HG02571 (cell line): ENCODE measurements at regions not wholly inside any gene's neighbourhood (a gene's known extent, or its start where the extent isn't known, plus 50 kb on each side); places are given as distances from the start of the nearest gene placed in this dataset.

Source experiments
- ATAC-seq: cut with Tn5 transposase; IDR thresholded peaks from one replicate; pipeline ENCODE4 v1.9.1; 2021; ENCODE audit warnings: mild to moderate bottlenecking, moderate library complexity; ENCODE audit not compliant: unreplicated experiment

GRCh38 chr16:64892835-64893785 lies 228.8 kb downstream of the CDH11 start:
- no peak for ATAC-seq

- no peak for ATAC-seq
Measured at GRCh38 chr16:64889446-64889845, 232.4 kb downstream of the CDH11 start.

- ATAC-seq, result no peak
Measured at GRCh38 chr16:64887651-64888050, 234.2 kb downstream of the CDH11 start.

- no peak for ATAC-seq
Measured at GRCh38 chr16:64882078-64882784, 239.6 kb downstream of the CDH11 start.

GRCh38 chr16:64880994-64881393 lies 240.9 kb downstream of the CDH11 start:
- ATAC-seq, result no peak

- no peak for ATAC-seq
Measured at GRCh38 chr16:64880006-64880405, 241.9 kb downstream of the CDH11 start.

GRCh38 chr16:64878940-64879339 lies 242.9 kb downstream of the CDH11 start:
- ATAC-seq, result no peak

GRCh38 chr16:64872101-64872500 lies 249.8 kb downstream of the CDH11 start:
- no peak for ATAC-seq

- ATAC-seq, result no peak
Measured at GRCh38 chr16:64870859-64871258, 251.0 kb downstream of the CDH11 start.

GRCh38 chr16:64869781-64870180 lies 252.1 kb downstream of the CDH11 start:
- no peak for ATAC-seq

GRCh38 chr16:64866021-64866420 lies 255.8 kb downstream of the CDH11 start:
- ATAC-seq, result no peak

GRCh38 chr16:64865069-64865696 lies 256.7 kb downstream of the CDH11 start:
- no peak for ATAC-seq

GRCh38 chr16:64864232-64864809 lies 257.5 kb downstream of the CDH11 start:
- no peak for ATAC-seq

- ATAC-seq, result no peak
Measured at GRCh38 chr16:64858076-64858475, 263.8 kb downstream of the CDH11 start.

GRCh38 chr16:64857411-64857810 lies 264.5 kb downstream of the CDH11 start:
- no peak for ATAC-seq

- no peak for ATAC-seq
Measured at GRCh38 chr16:64853551-64853950, 268.3 kb downstream of the CDH11 start.

GRCh38 chr16:64846966-64847365 lies 274.9 kb downstream of the CDH11 start:
- ATAC-seq, result no peak

GRCh38 chr16:64845071-64845470 lies 276.8 kb downstream of the CDH11 start:
- ATAC-seq, result no peak

GRCh38 chr16:64841482-64841881 lies 280.4 kb downstream of the CDH11 start:
- ATAC-seq, result no peak

- no peak for ATAC-seq
Measured at GRCh38 chr16:64841071-64841470, 280.8 kb downstream of the CDH11 start.

- ATAC-seq, result no peak
Measured at GRCh38 chr16:64830653-64831052, 291.2 kb downstream of the CDH11 start.
